ENCODE measurements at regions not wholly inside any gene's neighbourhood (a gene's known extent, or its start where the extent isn't known, plus 50 kb on each side); places are given as distances from the start of the nearest gene placed in this dataset.

GRCh38 chr2:225100856-225101294 lies 58.6 kb upstream of the DOCK10 start (continued):
- no peak for TF ChIP-seq REST (IDR thresholded peaks at IDR 0.05)

- no peak for DNase-seq (ENCODE audit: low spot score)
- 92% methylated on average over 1 of the region's 1 CpG for WGBS
- Histone ChIP-seq H3K27ac (ENCODE audit: low read depth in 1 of 2, low read length in 2 of 2) (no peak overlapping the region), H3K36me3 (ENCODE audit: control insufficient read depth in 4 of 4, insufficient read depth in 3 of 4, low read depth in 1 of 4, low read length in 3 of 4) (no peaks in the 10 kb centered on the region), H3K9me3 (ENCODE audit: control insufficient read depth in 4 of 4, low read length in 3 of 4) (no peaks in the 10 kb centered on the region), H3K4me3 (ENCODE audit: low read depth in 1 of 3, low read length in 3 of 3) (no peak overlapping the region), H3K27me3 (ENCODE audit: control insufficient read depth in 4 of 4, insufficient read depth in 4 of 4, low read length in 3 of 4) (peaks cover 0 to 5% (median 0%) of the 10 kb centered on the region in 4 donors), H3K9ac (ENCODE audit: low read depth in 1 of 2, low read length in 2 of 2) (no peak overlapping the region), H3K4me1 (ENCODE audit: control insufficient read depth in 4 of 4, insufficient read depth in 4 of 4, low read length in 3 of 4) (no peaks in the 10 kb centered on the region)
- no peak for TF ChIP-seq FOXA2 (IDR thresholded peaks at IDR 0.05)
- TF ChIP-seq ATF3 (IDR thresholded peaks at IDR 0.05): no peak
- TF ChIP-seq RAD21 (IDR thresholded peaks at IDR 0.05): no peak
- TF ChIP-seq EGR1 (IDR thresholded peaks at IDR 0.05; ENCODE audit: low read depth in 2 of 2): no peak
- TF ChIP-seq TAF1 (conservative IDR thresholded peaks at IDR 0.05): no peak
- TF ChIP-seq GABPA (IDR thresholded peaks at IDR 0.05 in 1 of 2, conservative IDR thresholded peaks at IDR 0.05 in 1 of 2): no peak
- TF ChIP-seq SP1 (IDR thresholded peaks at IDR 0.05): no peak
- no peak for TF ChIP-seq FOXA1 (IDR thresholded peaks at IDR 0.05)
- no peak for TF ChIP-seq CTCF (IDR thresholded peaks at IDR 0.05; ENCODE audit: low read depth, low read length, missing input control)
- TF ChIP-seq JUND (IDR thresholded peaks at IDR 0.05): no peak
Observed at GRCh38 chr2:225100269-225100668, 58.0 kb upstream of the DOCK10 start.

GRCh38 chr2:225097035-225097434 lies 54.8 kb upstream of the DOCK10 start:
- no peak overlapping the region for H3K4me3 ChIP-seq (ENCODE audit: low read depth in 1 of 3, low read length in 3 of 3)
- no peak for TF ChIP-seq TAF1 (conservative IDR thresholded peaks at IDR 0.05)
- no peak for TF ChIP-seq FOXA1 (IDR thresholded peaks at IDR 0.05)
- no peak for TF ChIP-seq SP1 (IDR thresholded peaks at IDR 0.05)
- no peak for TF ChIP-seq CTCF (IDR thresholded peaks at IDR 0.05; ENCODE audit: low read depth, low read length, missing input control)
- no peak for TF ChIP-seq REST (IDR thresholded peaks at IDR 0.05)
- TF ChIP-seq HNF4A (conservative IDR thresholded peaks at IDR 0.05): no peak
- no peak for TF ChIP-seq EGR1 (IDR thresholded peaks at IDR 0.05; ENCODE audit: low read depth in 2 of 2)
- TF ChIP-seq HNF4G (IDR thresholded peaks at IDR 0.05): no peak
- TF ChIP-seq RAD21 (IDR thresholded peaks at IDR 0.05): no peak
- H3K36me3 ChIP-seq (ENCODE audit: control insufficient read depth in 4 of 4, insufficient read depth in 3 of 4, low read depth in 1 of 4, low read length in 3 of 4): no peaks in the 10 kb centered on the region
- no peak overlapping the region for H3K27ac ChIP-seq (ENCODE audit: low read depth in 1 of 2, low read length in 2 of 2)
- H3K27me3 ChIP-seq (ENCODE audit: control insufficient read depth in 4 of 4, insufficient read depth in 4 of 4, low read length in 3 of 4): peaks cover 0 to 5% (median 0%) of the 10 kb centered on the region in 4 donors
- H3K4me1 ChIP-seq (ENCODE audit: control insufficient read depth in 4 of 4, insufficient read depth in 4 of 4, low read length in 3 of 4): no peaks in the 10 kb centered on the region
- no peak overlapping the region for H3K9ac ChIP-seq (ENCODE audit: low read depth in 1 of 2, low read length in 2 of 2)
- WGBS: 51% methylated on average over 1 of the region's 1 CpG
- H3K9me3 ChIP-seq (ENCODE audit: control insufficient read depth in 4 of 4, low read length in 3 of 4): no peaks in the 10 kb centered on the region
- no peak for DNase-seq (ENCODE audit: low spot score)

Data from liver (tissue), 8 donors.